ENCODE measurements at regions not wholly inside any gene's neighbourhood (a gene's known extent, or its start where the extent isn't known, plus 50 kb on each side); places are given as distances from the start of the nearest gene placed in this dataset.

DNA sequence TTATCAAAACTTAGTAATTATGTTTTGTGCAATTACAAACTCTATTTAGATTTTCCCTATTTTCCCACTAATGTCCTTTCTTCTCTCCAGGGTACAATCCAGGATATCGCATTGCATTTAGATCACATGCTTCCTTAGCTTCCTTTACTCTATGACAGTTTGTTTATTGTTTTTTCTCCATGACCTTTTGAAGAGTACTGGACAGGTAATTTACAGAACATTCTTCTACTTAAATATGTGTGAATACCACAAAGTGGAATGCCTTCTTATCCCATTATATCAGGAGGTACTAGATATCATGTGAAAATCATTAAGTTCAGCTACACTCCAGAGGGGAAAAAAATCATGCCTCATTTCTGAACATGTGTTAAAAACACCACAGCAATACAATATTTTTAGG, 776.6 kb upstream of the CDH9 start:
- TF ChIP-seq, protein P1, sequence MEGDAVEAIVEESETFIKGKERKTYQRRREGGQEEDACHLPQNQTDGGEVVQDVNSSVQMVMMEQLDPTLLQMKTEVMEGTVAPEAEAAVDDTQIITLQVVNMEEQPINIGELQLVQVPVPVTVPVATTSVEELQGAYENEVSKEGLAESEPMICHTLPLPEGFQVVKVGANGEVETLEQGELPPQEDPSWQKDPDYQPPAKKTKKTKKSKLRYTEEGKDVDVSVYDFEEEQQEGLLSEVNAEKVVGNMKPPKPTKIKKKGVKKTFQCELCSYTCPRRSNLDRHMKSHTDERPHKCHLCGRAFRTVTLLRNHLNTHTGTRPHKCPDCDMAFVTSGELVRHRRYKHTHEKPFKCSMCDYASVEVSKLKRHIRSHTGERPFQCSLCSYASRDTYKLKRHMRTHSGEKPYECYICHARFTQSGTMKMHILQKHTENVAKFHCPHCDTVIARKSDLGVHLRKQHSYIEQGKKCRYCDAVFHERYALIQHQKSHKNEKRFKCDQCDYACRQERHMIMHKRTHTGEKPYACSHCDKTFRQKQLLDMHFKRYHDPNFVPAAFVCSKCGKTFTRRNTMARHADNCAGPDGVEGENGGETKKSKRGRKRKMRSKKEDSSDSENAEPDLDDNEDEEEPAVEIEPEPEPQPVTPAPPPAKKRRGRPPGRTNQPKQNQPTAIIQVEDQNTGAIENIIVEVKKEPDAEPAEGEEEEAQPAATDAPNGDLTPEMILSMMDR (IDR thresholded peaks at IDR 0.05; ENCODE audit: extremely low read depth in 1 of 2, insufficient read depth in 1 of 2, low read depth in 1 of 2, low read length in 2 of 2): no peak
- TF ChIP-seq POLR2A (IDR thresholded peaks at IDR 0.05; ENCODE audit: low read depth, low read length): no peak
- no peak for TF ChIP-seq MYC (IDR thresholded peaks at IDR 0.05; ENCODE audit: low read depth, low read length)
- TF ChIP-seq EZH2 (IDR thresholded peaks at IDR 0.05; ENCODE audit: borderline replicate concordance, low read depth, low read length, severe bottlenecking): no peak
- TF ChIP-seq JUN (IDR thresholded peaks at IDR 0.05; ENCODE audit: borderline replicate concordance, insufficient read depth, insufficient read length, low read depth): no peak
- no peak for TF ChIP-seq POLR2AphosphoS5 (IDR thresholded peaks at IDR 0.05; ENCODE audit: insufficient read depth, low read depth, low read length)
- TF ChIP-seq, protein P2, sequence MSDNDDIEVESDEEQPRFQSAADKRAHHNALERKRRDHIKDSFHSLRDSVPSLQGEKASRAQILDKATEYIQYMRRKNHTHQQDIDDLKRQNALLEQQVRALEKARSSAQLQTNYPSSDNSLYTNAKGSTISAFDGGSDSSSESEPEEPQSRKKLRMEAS (IDR thresholded peaks at IDR 0.05; ENCODE audit: insufficient read depth, insufficient read length): no peak
- no peak for TF ChIP-seq GATA2 (IDR thresholded peaks at IDR 0.05; ENCODE audit: insufficient read depth, insufficient read length, low read depth, low read length)
- no peak for TF ChIP-seq FOS (IDR thresholded peaks at IDR 0.05; ENCODE audit: borderline replicate concordance, insufficient read depth, low read length)

All from endothelial cell of umbilical vein (primary cell).